Osteocyte (in vitro differentiated cells): ENCODE measurements at regions not wholly inside any gene's neighbourhood (a gene's known extent, or its start where the extent isn't known, plus 50 kb on each side); places are given as distances from the start of the nearest gene placed in this dataset.

Experiments used
- DNase-seq: peaks from one replicate; pipeline ENCODE4 v3.0.0; 2021; ENCODE audit warnings: mixed read lengths; ENCODE audit not compliant: unreplicated experiment; ENCODE audit errors: extremely low spot score
- H3K27ac Mint-ChIP-seq: one replicate; pipeline ENCODE4 v1.8.0; 2021; ENCODE audit warnings: mild to moderate bottlenecking, mixed read lengths; ENCODE audit not compliant: unreplicated experiment
- H3K27me3 Mint-ChIP-seq: one replicate; pipeline ENCODE4 v1.8.0; 2021; ENCODE audit warnings: mixed read lengths; ENCODE audit not compliant: unreplicated experiment
- H3K36me3 Mint-ChIP-seq: one replicate; pipeline ENCODE4 v1.8.0; 2021; ENCODE audit warnings: mixed read lengths; ENCODE audit not compliant: unreplicated experiment
- H3K4me1 Mint-ChIP-seq: one replicate; pipeline ENCODE4 v1.8.0; 2021; ENCODE audit warnings: mixed read lengths; ENCODE audit not compliant: unreplicated experiment
- H3K4me3 Mint-ChIP-seq: one replicate; pipeline ENCODE4 v1.8.0; 2021; ENCODE audit warnings: mild to moderate bottlenecking, moderate library complexity, mixed read lengths; ENCODE audit not compliant: unreplicated experiment
- H3K9me3 Mint-ChIP-seq: one replicate; pipeline ENCODE4 v1.8.0; 2021; ENCODE audit warnings: mixed read lengths; ENCODE audit not compliant: unreplicated experiment
- CTCF ChIP-seq: fragments of 200-600 bp; sonication (generic); IDR thresholded peaks from 2 replicates; pipeline ENCODE4 v1.5.0; 2021; ENCODE audit warnings: antibody characterized with exemption, mild to moderate bottlenecking, moderate library complexity

- Mint-ChIP-seq H3K9me3 (peaks cover 44% of the 10 kb centered on the region), H3K36me3 (no peaks in the 10 kb centered on the region), H3K27ac (no peak overlapping the region), H3K4me1 (no peaks in the 10 kb centered on the region), H3K27me3 (no peaks in the 10 kb centered on the region), H3K4me3 (no peak overlapping the region)
- DNase-seq = no peak
- no peak for TF ChIP-seq CTCF
Observed at GRCh38 chr2:81266106-81266505, 961.6 kb upstream of the LRRTM1 start.

GRCh38 chr2:81263989-81264388 is 959.4 kb upstream of the LRRTM1 start:
- no peak for TF ChIP-seq CTCF
- no peak for DNase-seq
- Mint-ChIP-seq H3K9me3 (peaks cover 26% of the 10 kb centered on the region), H3K4me1 (no peaks in the 10 kb centered on the region), H3K4me3 (no peak overlapping the region), H3K27me3 (no peaks in the 10 kb centered on the region), H3K36me3 (no peaks in the 10 kb centered on the region), H3K27ac (no peak overlapping the region)

GRCh38 chr2:81260320-81260719 is 955.8 kb upstream of the LRRTM1 start:
- Mint-ChIP-seq H3K27ac (no peak overlapping the region), H3K4me1 (no peaks in the 10 kb centered on the region)

GRCh38 chr2:81250270-81250669 is 945.7 kb upstream of the LRRTM1 start:
- H3K27ac Mint-ChIP-seq = no peak overlapping the region
- H3K4me3 Mint-ChIP-seq = no peak overlapping the region
- TF ChIP-seq CTCF = no peak

More at GRCh38 chr2:81260320-81260719, 955.8 kb upstream of the LRRTM1 start:
- Mint-ChIP-seq H3K27me3 (no peaks in the 10 kb centered on the region), H3K9me3 (peaks cover 2% of the 10 kb centered on the region), H3K4me3 (no peak overlapping the region), H3K36me3 (no peaks in the 10 kb centered on the region)
- no peak for DNase-seq
- TF ChIP-seq CTCF = no peak

GRCh38 chr2:81249152-81249551 is 944.6 kb upstream of the LRRTM1 start:
- Mint-ChIP-seq H3K36me3 (no peaks in the 10 kb centered on the region), H3K9me3 (peaks cover 6% of the 10 kb centered on the region), H3K27ac (no peak overlapping the region), H3K4me1 (no peaks in the 10 kb centered on the region), H3K27me3 (no peaks in the 10 kb centered on the region), H3K4me3 (no peak overlapping the region)
- no peak for TF ChIP-seq CTCF
- no peak for DNase-seq

More at GRCh38 chr2:81250270-81250669, 945.7 kb upstream of the LRRTM1 start:
- DNase-seq = no peak
- H3K4me1 Mint-ChIP-seq = no peaks in the 10 kb centered on the region
- peaks cover 15% of the 10 kb centered on the region for H3K9me3 Mint-ChIP-seq
- no peaks in the 10 kb centered on the region for H3K27me3 Mint-ChIP-seq
- no peaks in the 10 kb centered on the region for H3K36me3 Mint-ChIP-seq
